CD1c-positive myeloid dendritic cell (primary cell): ENCODE measurements at regions not wholly inside any gene's neighbourhood (a gene's known extent, or its start where the extent isn't known, plus 50 kb on each side); places are given as distances from the start of the nearest gene placed in this dataset.

Source experiments
- DNase-seq: peaks from one replicate; pipeline ENCODE4 v3.0.0-alpha.2; 2016; ENCODE audit errors: extremely low spot score

DNA sequence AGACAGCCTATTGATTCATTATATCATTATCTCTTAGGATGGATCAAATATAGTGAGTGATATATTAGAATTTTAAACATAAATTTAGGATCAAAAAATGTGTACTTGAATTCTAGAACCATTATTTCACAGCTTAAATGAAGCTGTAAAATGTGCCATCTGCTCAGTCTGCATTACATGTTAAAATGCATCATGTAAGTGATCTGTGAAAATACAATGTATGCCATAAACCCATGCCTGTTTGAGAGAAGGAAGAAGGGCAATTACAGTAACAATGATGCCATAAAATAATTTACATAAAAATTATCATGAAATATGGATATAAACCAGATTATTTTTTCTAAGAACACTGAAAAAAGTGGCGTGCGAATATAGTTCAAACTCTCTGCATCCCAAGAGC lies 1066.0 kb upstream of the ADGRL4 start:
- no peak for DNase-seq

DNA sequence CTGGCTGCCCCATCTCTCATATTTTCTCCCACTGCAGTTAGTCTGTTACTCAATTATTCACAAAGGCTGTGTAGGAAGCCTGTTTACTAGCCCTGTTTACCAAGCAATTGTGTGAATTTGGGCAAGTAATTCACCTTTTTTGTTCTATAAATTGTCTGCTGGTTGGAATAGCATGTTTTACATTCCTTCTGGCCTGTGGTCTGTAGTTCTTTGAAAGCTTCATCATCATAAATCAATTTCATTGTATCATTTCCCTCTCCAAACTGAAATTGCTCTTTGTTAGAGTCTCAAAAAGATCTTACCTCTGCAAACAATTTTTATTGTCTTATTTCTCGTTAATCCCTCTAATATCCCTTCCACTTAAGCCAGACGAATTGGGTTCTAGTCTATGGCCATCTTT lies 1059.5 kb upstream of the ADGRL4 start:
- no peak for DNase-seq

DNA sequence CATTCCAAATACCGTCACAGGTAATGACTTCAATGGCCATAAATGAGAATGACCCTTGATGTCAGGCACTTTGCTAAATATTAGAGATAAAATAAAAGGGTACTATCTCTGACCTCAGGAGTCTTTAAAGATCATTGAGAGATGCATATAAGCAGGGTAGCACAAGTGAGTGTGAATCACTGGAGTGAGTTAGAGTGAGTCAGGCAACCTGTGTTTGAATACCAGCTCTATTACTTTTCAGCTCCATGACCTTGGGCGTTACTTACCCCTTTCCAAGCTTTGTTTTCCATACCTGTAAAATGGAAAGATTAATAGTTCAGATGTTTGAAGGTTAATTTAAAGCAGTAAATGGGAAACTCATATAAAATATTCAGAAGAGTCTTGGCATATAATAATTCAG lies 1058.0 kb upstream of the ADGRL4 start:
- DNase-seq, result no peak

DNA sequence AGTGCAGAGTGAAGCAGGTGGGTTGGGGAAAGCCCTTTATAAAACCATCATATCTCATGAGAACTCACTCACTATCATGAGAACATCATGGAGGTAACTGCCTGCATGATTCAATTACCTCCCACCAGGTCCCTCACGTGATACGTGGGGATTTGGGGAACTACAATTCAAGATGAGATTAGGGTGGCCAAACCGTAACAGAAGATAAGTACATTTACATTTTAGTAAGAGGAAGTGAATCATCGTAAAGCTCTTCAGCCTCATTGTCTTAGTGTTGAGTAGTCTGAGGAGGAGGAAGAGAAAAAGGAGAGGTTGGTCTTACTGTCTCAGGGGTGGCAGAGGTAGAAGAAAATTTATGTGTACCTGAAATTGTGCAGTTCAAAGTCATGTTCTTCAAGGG lies 1053.4 kb upstream of the ADGRL4 start:
- no peak for DNase-seq

DNA sequence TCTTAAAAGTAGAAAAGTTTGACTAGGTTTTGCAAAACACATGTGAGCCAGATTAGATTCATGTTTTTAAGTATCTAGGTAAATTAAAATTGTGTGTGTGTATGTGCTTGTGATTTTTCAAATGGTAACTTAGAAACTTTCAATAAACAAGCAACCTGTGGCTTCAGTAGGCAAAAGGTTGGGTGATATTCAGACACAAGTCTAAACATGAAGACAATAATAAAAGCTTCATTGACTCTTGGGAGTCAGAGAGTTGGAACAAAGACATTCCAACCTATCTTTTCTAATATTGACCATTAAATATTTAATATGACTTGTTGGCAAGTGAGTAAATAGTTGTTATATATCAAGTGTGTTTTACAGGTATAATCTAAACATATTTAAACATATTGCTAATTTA lies 1049.6 kb upstream of the ADGRL4 start:
- no peak for DNase-seq

DNA sequence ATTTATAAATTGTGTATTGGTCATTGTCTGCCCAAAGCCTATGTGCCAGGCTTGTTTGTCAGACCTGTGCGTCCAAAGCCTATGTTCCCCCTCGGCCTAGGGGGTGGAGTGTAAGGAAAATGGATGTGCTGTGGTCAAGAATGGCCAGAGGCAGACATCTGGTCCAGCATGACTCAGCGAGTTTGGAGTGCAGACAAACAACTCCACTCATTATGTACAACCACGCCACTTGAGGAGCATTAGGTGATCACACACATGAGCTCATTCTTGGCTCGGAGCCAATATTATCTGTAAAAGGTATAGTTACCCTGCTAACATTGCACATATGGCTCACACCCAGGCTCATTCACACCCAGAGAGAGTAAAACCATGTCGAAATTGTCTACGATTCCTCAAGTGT lies 1047.6 kb upstream of the ADGRL4 start:
- no peak for DNase-seq

DNA sequence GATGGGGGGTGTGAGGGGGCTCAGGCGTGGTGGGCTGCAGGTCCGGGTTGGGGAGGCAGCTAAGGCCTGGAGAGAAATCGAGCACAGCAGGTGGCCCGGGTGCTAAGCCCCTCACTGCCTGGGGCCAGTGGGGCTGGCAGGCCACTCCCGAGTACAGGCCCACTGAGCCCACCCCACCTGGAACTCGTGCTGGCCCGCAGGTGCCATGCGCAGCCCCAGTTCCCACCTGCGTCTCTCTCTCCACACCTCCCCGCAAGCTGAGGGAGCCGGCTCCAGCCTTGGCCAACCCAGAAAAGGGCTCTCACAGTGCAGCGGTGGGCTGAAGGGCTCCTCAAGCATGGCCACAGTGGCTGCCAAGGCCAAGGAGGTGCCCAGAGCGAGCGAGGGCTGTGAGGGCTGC lies 1047.1 kb upstream of the ADGRL4 start:
- no peak for DNase-seq

DNA sequence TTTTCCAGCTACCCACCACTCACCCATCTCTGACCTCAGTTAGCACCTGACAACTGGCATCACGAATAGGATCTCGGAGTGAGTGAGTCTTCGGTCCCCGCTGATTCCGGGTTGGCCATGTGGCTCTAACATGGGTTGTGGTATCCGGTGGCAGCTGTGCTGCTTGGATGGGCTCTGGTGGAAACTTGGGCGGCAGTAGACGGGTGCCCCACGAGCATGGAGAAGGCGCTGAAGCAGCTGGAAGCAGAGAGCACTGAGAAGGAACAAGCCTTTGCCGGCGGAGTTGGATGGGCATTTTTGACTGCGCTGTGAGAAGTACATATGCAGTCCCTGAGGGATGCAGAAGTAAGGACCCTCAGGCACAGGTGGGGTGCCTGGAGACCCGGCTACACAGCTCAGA lies 1044.0 kb upstream of the ADGRL4 start:
- no peak for DNase-seq

DNA sequence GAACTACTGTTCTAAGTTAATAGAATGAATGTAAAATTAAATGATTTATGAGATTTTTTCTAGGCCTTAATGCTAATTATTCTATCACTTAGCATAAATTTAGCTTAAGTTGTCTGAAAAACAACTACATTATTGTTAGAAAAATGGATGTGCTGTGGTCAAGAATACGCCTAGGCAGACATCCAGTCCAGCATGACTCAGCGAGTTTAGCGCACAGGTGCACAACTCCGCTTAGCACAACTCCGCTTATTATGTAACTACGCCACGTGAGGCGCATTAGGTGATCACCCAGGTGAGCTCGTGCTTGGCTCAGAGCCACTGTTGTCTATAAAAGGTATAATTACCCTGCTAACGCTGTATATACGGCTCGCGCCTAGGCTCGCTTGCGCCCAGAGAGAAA lies 1043.6 kb upstream of the ADGRL4 start:
- DNase-seq, result no peak

DNA sequence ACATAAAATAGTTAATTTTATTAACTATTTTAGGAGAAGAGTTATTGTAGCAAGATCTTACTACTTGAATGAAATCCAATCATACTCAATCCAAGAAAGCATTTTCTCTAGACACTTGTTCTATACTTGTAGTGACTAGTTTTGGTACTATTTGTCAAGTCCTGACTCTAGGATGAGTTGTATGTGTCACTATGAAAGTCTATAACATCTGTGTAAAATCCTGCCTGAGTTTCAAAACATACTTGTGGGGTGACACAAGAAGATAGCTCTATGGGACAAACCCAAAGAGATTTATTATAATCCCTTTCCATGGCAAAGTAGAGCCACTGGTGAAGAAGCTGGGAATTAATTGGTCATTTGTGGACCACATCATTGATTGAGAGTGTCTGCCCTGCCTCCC lies 1042.2 kb upstream of the ADGRL4 start:
- DNase-seq, result no peak

DNA sequence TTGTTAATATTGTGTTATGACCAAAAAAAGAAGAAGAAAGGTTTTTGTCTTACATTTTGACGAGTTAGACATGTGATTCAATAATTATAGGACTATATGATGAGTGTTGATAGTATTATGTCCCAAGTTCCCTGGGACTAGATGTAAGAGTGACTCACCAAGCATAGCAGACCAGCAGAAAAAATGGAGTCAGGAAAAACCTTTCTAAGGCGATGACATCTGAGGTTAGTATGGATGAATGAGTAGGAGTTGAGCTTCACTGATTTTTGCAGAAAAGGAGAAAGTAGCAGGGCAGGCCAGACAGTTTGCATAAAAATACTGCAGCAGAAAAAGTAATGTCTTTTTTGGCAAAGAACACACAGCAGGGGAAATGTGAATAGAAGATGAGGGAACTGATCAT lies 1041.3 kb upstream of the ADGRL4 start:
- no peak for DNase-seq

DNA sequence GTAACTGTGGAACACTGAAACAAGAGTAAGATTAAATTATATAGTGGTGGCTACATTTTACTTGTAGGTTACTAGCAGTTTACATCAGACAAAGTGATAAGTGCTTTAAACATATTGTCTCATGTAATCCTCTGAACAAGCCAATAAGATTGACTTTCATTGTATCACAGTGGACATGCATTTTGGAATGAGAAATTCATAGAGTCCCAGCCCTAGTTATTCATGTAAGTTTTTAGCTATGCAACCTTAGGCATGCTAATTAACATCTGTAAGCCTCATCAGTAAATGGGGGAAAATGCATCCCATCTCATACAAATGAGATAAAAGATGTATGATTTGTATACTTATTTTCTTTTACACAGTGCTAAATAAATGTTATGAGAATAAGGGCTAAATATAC lies 1038.1 kb upstream of the ADGRL4 start:
- no peak for DNase-seq

DNA sequence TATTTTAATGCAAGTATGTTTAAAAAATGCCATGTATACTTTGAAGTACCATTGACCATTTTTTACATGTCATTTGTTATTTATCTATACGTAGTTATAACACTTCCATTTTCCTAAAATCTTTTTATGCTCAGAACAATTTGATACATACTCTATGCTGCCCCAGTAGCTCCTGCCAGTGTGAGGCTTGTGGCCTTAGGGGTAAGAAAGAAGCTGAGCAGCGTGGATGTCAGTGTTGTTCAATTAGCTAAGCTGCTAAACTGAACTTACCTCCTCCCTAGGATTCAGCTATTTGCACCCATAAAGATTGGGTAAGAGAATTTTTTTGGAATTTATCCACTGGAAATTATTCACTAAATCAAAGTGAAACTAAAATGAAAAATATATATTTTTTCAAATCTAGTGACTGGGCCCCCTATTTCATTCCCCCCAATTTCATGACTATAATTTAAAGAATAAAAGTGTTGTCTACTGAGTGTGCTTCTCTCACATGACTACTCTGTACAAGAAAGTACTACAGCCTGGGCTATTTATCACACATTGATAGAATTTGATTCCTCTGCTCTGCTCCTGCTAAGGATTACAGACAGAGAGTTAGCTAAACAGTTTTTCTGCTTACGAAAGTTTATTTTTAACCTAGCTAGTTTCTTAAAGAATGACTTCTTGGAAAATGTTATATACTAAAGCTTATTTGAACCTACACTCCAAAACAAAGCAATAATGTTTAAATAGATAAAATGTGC lies 1030.3 kb upstream of the ADGRL4 start:
- no peak for DNase-seq

DNA sequence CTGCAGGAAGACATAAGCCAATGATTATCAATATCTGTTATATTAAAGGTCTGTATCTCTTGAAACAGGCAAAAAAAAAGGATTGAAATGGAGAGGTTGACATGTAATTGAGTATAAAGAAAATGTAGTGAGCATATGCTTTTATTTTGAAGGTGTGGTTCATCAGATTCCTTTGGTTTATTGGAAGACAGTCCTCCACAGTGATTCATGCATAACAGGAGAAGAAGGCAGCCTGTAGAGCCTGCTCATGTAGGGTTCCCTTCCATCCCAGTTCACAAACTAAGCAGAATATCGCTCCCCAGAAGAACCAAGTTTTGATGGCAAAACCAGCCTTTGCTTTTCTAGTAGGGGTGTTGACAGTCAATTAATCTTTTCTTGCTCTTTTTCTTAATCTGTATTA lies 1016.8 kb upstream of the ADGRL4 start:
- DNase-seq, result no peak

DNA sequence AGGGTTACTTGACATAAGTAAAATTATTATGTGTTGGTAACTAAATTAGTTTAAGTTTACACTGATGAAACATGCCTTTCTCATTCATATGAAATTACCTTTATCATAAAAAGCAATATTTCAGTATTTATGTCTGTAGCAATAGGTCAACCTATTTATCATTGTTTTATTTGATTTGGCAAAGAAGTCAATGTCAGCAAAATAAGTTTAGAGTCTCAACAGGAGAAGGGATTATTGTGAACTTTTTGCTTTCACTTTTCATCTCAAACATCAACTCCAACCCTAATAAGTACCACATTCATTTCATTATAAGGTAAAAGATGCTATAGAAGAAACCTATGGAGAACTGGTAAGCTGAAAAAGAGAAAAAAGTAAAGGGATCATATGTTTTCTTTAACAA lies 1015.4 kb upstream of the ADGRL4 start:
- no peak for DNase-seq

DNA sequence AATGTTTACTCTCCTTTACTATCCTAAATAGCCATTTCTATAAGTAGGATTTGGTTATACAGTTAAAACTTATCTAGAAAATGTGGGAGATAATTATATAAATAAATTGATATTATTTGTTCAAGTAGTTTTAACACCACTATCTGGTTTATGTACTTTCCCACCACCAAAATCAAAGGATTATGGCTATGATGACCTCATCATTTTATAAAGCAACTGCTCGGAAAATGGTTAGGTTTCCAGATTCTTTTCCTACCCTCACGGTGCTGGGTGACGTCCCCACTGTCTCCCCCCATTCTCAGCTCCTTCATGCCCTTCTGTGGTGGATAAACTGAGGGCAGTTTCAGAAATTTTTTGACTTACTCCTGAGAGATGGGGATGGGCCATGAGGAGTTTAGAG lies 1011.8 kb upstream of the ADGRL4 start:
- no peak for DNase-seq

DNA sequence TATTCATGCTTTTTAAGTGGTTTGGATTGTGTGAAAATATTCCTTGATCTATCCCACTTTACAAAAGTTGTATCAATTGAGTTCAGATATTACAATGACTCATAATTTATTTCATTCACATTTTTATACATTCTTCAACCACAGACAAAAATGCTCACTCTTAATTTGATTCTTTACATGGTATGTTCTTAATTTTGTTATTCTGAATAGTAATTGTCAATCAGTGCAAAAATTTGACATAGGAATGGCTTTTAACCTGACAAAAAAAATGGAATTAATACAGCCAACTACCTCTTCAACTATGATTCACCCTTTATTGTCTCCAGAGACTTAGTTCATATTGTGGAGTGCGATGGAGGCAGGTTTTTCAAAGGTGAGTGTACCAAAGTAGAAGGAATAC lies 1002.4 kb upstream of the ADGRL4 start:
- no peak for DNase-seq

DNA sequence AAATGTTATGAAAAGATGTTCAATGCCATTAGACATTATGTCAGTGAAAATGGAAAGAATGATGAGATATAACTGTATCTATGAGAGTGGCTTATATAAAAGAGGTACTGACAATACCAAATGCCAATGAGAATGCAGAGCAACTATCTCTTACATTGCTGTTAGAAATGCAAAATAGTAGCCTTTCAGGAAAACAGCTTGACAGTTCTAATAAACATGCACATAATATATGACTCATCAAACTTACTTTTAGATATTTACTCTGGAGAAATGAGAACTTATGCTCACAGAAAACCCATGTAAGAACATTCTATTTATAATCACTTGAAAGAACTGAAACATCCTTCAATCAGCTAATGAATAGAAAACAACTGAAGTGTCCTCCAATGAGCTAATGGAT lies 996.7 kb upstream of the ADGRL4 start:
- no peak for DNase-seq

DNA sequence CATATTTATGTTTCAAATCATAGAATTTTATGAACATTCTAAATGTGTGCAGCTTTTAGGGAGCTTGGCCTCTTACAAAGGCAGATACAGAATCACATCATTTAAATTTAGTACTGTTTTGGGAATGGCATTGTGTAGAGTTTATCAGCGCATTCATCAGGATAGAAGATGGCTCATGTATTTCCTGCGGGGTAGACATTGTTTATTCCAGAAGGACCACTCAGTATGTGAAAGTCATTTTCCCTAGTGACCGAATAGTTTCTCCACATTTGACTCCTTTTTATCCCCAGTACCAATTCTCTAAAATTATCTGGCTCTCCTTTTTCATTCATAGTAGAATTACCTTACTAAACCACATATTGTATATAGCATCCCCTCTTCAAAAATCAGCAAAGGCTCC lies 981.9 kb upstream of the ADGRL4 start:
- DNase-seq, result no peak

DNA sequence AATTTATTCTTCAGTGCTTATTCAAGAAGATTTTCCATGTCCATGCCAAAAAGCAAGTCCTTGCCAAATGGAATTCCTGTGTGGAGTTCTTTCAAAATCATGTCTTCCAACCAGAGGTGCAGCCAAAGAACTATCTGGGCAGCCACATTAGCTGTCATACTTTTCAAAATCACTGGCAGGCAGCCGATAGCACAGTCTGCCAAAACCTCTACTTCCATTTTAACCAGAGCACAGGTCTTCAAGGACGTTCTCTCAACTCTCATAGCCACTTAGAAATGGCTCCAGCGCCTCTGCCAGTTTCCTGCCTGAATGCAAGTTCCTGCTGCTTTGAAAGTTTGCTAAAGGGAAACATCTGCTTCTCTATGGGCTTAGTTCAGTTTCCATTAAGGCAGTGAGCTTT lies 975.7 kb upstream of the ADGRL4 start:
- DNase-seq, result no peak

DNA sequence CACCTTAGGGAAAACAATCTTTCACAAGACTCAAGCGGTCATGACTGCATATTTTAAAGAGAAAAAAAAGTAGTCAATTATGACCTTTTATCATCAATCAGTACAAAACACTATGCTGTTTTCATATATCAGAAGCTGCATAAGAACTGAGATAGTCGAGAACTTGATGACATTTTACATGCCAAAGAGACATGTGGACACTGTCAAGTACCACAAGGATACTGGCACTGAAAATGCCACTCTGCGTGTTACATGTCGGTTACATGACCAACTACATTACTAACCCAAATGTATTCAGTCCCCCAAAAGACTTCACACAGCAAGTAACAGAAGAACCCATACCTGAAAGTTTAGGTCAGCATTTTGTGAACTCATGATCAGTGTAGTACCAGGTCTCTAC lies 975.0 kb upstream of the ADGRL4 start:
- DNase-seq, result no peak

DNA sequence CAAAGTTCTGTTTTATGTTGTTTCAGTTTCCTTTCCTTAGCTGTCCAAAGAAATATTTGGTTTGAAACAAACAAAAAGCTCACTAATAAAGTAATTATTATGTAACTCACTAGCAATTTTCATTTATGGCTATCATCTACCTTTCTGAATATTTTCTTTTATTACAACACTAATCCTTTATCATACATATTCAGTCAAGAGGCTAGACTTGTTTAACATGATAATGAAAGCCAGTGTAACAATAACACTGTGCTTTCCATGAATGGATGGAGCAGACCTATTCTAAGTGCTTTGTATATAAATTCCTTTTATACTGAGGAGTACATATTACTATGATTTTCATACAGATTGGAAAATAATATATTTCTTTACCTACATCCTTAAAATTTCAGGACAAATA lies 972.8 kb upstream of the ADGRL4 start:
- no peak for DNase-seq

DNA sequence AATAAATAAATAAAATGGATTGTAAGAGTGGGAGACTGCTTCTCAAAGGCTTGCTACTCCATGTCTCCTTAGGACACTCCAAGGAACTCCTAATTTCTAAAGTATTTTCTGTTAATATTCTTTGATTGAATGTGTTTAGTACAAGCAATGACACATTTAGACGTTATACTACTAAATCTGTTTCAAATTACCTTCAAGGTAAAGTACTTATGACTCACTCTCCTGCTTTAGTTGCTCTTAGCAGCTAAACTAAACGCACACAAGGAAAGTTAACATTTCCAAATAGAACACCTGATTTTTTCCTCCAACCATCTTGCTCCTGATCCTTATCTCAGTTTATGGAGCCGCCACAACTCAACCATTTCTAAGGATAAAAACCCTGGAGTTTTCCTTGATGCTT lies 969.8 kb upstream of the ADGRL4 start:
- no peak for DNase-seq

DNA sequence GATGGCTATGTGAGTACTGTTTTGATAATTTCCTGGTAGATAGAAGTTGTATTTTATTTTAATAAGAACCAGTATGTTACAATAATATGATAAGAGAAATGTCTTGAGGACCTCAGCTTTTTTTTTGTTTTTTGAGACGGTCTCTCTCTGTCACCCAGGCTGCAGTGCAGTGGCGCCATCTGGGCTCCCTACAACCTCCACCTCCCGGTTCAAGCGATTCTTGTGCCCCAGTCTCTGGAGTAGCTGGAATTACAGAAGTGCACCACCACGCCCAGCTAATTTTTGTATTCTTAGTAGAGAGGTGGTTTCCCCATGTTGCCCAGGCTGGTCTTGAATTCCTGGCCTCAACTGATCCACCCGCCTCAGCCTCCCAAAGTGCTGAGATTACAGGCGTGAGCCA lies 968.1 kb upstream of the ADGRL4 start:
- DNase-seq, result no peak

DNA sequence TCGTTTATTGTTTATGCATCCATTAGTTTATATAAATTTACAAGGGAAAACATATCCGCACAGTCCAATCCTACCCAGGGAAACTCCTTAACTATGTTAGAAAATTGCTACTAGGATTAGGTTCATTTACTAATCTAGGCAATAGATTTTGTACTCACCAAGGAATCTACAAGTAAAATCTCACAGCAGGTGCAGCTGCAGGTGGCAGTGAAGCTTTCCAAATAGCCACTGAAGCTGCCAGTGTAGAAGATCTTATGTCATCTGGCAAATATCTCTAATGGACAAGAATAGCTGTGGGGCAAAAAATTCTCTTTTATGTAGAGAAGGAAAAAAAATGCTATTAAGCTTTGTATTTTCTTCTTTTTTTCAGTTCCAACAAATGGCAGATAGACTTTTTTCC lies 963.4 kb upstream of the ADGRL4 start:
- DNase-seq, result no peak
